ENCODE measurements at regions not wholly inside any gene's neighbourhood (a gene's known extent, or its start where the extent isn't known, plus 50 kb on each side); places are given as distances from the start of the nearest gene placed in this dataset.

GRCh38 chr2:143955401-143956065 lies 564.4 kb downstream of the ZEB2 start:
- Histone ChIP-seq H3K36me3 (ENCODE audit: control insufficient read depth, insufficient read depth, low read length) (no peaks in the 10 kb centered on the region), H3K4me1 (ENCODE audit: control insufficient read depth, insufficient read depth, low read length) (peaks cover 19% of the 10 kb centered on the region), H3K9me3 (ENCODE audit: control insufficient read depth, insufficient read depth, low read length) (no peaks in the 10 kb centered on the region), H3K27me3 (ENCODE audit: control insufficient read depth, insufficient read depth, low read length) (no peaks in the 10 kb centered on the region), H3K27ac (ENCODE audit: low read depth, low read length) (no peak overlapping the region), H3K4me3 (ENCODE audit: low read depth, low read length) (no peak overlapping the region), H3K9ac (ENCODE audit: low read depth, low read length) (no peak overlapping the region)

GRCh38 chr2:143954844-143955243 lies 565.1 kb downstream of the ZEB2 start:
- Histone ChIP-seq H3K36me3 (ENCODE audit: control insufficient read depth, insufficient read depth, low read length) (no peaks in the 10 kb centered on the region), H3K9me3 (ENCODE audit: control insufficient read depth, insufficient read depth, low read length) (no peaks in the 10 kb centered on the region), H3K9ac (ENCODE audit: low read depth, low read length) (no peak overlapping the region), H3K4me1 (ENCODE audit: control insufficient read depth, insufficient read depth, low read length) (peaks cover 19% of the 10 kb centered on the region), H3K27ac (ENCODE audit: low read depth, low read length) (no peak overlapping the region), H3K27me3 (ENCODE audit: control insufficient read depth, insufficient read depth, low read length) (no peaks in the 10 kb centered on the region), H3K4me3 (ENCODE audit: low read depth, low read length) (no peak overlapping the region)

GRCh38 chr2:143954186-143954585 lies 565.7 kb downstream of the ZEB2 start:
- Histone ChIP-seq H3K9ac (ENCODE audit: low read depth, low read length) (no peak overlapping the region), H3K27me3 (ENCODE audit: control insufficient read depth, insufficient read depth, low read length) (no peaks in the 10 kb centered on the region), H3K4me3 (ENCODE audit: low read depth, low read length) (no peak overlapping the region), H3K4me1 (ENCODE audit: control insufficient read depth, insufficient read depth, low read length) (peaks cover 24% of the 10 kb centered on the region), H3K36me3 (ENCODE audit: control insufficient read depth, insufficient read depth, low read length) (no peaks in the 10 kb centered on the region), H3K9me3 (ENCODE audit: control insufficient read depth, insufficient read depth, low read length) (no peaks in the 10 kb centered on the region), H3K27ac (ENCODE audit: low read depth, low read length) (no peak overlapping the region)

GRCh38 chr2:143953451-143954030 lies 566.4 kb downstream of the ZEB2 start:
- H3K27ac ChIP-seq (ENCODE audit: low read depth, low read length), result peak overlapping the region; percentile 58
- H3K4me1 ChIP-seq (ENCODE audit: control insufficient read depth, insufficient read depth, low read length), result peaks cover 25% of the 10 kb centered on the region
- H3K9me3 ChIP-seq (ENCODE audit: control insufficient read depth, insufficient read depth, low read length), result no peaks in the 10 kb centered on the region
- H3K9ac ChIP-seq (ENCODE audit: low read depth, low read length), result no peak overlapping the region
- no peak overlapping the region for H3K4me3 ChIP-seq (ENCODE audit: low read depth, low read length)
- no peaks in the 10 kb centered on the region for H3K27me3 ChIP-seq (ENCODE audit: control insufficient read depth, insufficient read depth, low read length)
- H3K36me3 ChIP-seq (ENCODE audit: control insufficient read depth, insufficient read depth, low read length), result no peaks in the 10 kb centered on the region

- Histone ChIP-seq H3K4me3 (ENCODE audit: low read depth, low read length) (no peak overlapping the region), H3K27me3 (ENCODE audit: control insufficient read depth, insufficient read depth, low read length) (no peaks in the 10 kb centered on the region), H3K9me3 (ENCODE audit: control insufficient read depth, insufficient read depth, low read length) (no peaks in the 10 kb centered on the region), H3K9ac (ENCODE audit: low read depth, low read length) (no peak overlapping the region), H3K27ac (ENCODE audit: low read depth, low read length) (no peak overlapping the region), H3K4me1 (ENCODE audit: control insufficient read depth, insufficient read depth, low read length) (peaks cover 25% of the 10 kb centered on the region), H3K36me3 (ENCODE audit: control insufficient read depth, insufficient read depth, low read length) (no peaks in the 10 kb centered on the region)
These were observed 567.4 kb downstream of the ZEB2 start for GRCh38 chr2:143952536-143952935.

GRCh38 chr2:143950704-143951103 lies 569.2 kb downstream of the ZEB2 start:
- H3K27me3 ChIP-seq (ENCODE audit: control insufficient read depth, insufficient read depth, low read length), result no peaks in the 10 kb centered on the region
- H3K36me3 ChIP-seq (ENCODE audit: control insufficient read depth, insufficient read depth, low read length), result no peaks in the 10 kb centered on the region
- H3K4me1 ChIP-seq (ENCODE audit: control insufficient read depth, insufficient read depth, low read length), result peaks cover 22% of the 10 kb centered on the region
- no peaks in the 10 kb centered on the region for H3K9me3 ChIP-seq (ENCODE audit: control insufficient read depth, insufficient read depth, low read length)
- no peak overlapping the region for H3K4me3 ChIP-seq (ENCODE audit: low read depth, low read length)
- H3K27ac ChIP-seq (ENCODE audit: low read depth, low read length), result no peak overlapping the region
- H3K9ac ChIP-seq (ENCODE audit: low read depth, low read length), result no peak overlapping the region

- H3K9ac ChIP-seq (ENCODE audit: low read depth, low read length), result no peak overlapping the region
- H3K9me3 ChIP-seq (ENCODE audit: control insufficient read depth, insufficient read depth, low read length), result no peaks in the 10 kb centered on the region
- H3K4me3 ChIP-seq (ENCODE audit: low read depth, low read length), result no peak overlapping the region
- no peaks in the 10 kb centered on the region for H3K27me3 ChIP-seq (ENCODE audit: control insufficient read depth, insufficient read depth, low read length)
- H3K36me3 ChIP-seq (ENCODE audit: control insufficient read depth, insufficient read depth, low read length), result no peaks in the 10 kb centered on the region
- H3K4me1 ChIP-seq (ENCODE audit: control insufficient read depth, insufficient read depth, low read length), result peaks cover 20% of the 10 kb centered on the region
- no peak overlapping the region for H3K27ac ChIP-seq (ENCODE audit: low read depth, low read length)
These were observed 570.6 kb downstream of the ZEB2 start for GRCh38 chr2:143949121-143949848.

- Histone ChIP-seq H3K4me1 (ENCODE audit: control insufficient read depth, insufficient read depth, low read length) (peaks cover 16% of the 10 kb centered on the region), H3K4me3 (ENCODE audit: low read depth, low read length) (no peak overlapping the region), H3K9ac (ENCODE audit: low read depth, low read length) (no peak overlapping the region), H3K36me3 (ENCODE audit: control insufficient read depth, insufficient read depth, low read length) (no peaks in the 10 kb centered on the region), H3K9me3 (ENCODE audit: control insufficient read depth, insufficient read depth, low read length) (no peaks in the 10 kb centered on the region), H3K27ac (ENCODE audit: low read depth, low read length) (no peak overlapping the region), H3K27me3 (ENCODE audit: control insufficient read depth, insufficient read depth, low read length) (no peaks in the 10 kb centered on the region)
These were observed 571.2 kb downstream of the ZEB2 start for GRCh38 chr2:143948710-143949109.

GRCh38 chr2:143946436-143947391 lies 573.2 kb downstream of the ZEB2 start:
- H3K27ac ChIP-seq (ENCODE audit: low read depth, low read length), result no peak overlapping the region
- H3K9me3 ChIP-seq (ENCODE audit: control insufficient read depth, insufficient read depth, low read length), result no peaks in the 10 kb centered on the region
- no peak overlapping the region for H3K9ac ChIP-seq (ENCODE audit: low read depth, low read length)
- H3K36me3 ChIP-seq (ENCODE audit: control insufficient read depth, insufficient read depth, low read length), result no peaks in the 10 kb centered on the region
- H3K4me1 ChIP-seq (ENCODE audit: control insufficient read depth, insufficient read depth, low read length), result 0 out of 2 replicates have a peak, but pooled peaks cover 6% of the 10 kb centered on the region
- no peak overlapping the region for H3K4me3 ChIP-seq (ENCODE audit: low read depth, low read length)
- H3K27me3 ChIP-seq (ENCODE audit: control insufficient read depth, insufficient read depth, low read length), result no peaks in the 10 kb centered on the region

- H3K27me3 ChIP-seq (ENCODE audit: control insufficient read depth, insufficient read depth, low read length), result peaks cover 10% of the 10 kb centered on the region
- no peak overlapping the region for H3K9ac ChIP-seq (ENCODE audit: low read depth, low read length)
- no peaks in the 10 kb centered on the region for H3K9me3 ChIP-seq (ENCODE audit: control insufficient read depth, insufficient read depth, low read length)
- H3K27ac ChIP-seq (ENCODE audit: low read depth, low read length), result no peak overlapping the region
- peaks cover 26% of the 10 kb centered on the region for H3K4me1 ChIP-seq (ENCODE audit: control insufficient read depth, insufficient read depth, low read length)
- no peak overlapping the region for H3K4me3 ChIP-seq (ENCODE audit: low read depth, low read length)
- H3K36me3 ChIP-seq (ENCODE audit: control insufficient read depth, insufficient read depth, low read length), result no peaks in the 10 kb centered on the region
These were observed 577.4 kb downstream of the ZEB2 start for GRCh38 chr2:143942486-143942885.

Measured in HUES48 (cell line).